ENCODE measurements at regions not wholly inside any gene's neighbourhood (a gene's known extent, or its start where the extent isn't known, plus 50 kb on each side); places are given as distances from the start of the nearest gene placed in this dataset.

- DNase-seq = no peak
These were observed 92.0 kb upstream of the RAI14 start for GRCh38 chr5:34563931-34564709.

- no peak for DNase-seq
These were observed 91.4 kb upstream of the RAI14 start for GRCh38 chr5:34564710-34565235.

GRCh38 chr5:34570143-34570542 lies 86.0 kb upstream of the RAI14 start:
- DNase-seq = no peak

- DNase-seq = no peak
These were observed 85.1 kb upstream of the RAI14 start for GRCh38 chr5:34570721-34571676.

GRCh38 chr5:34571677-34572041 lies 84.5 kb upstream of the RAI14 start:
- DNase-seq = no peak

- no peak for DNase-seq
These were observed 81.1 kb upstream of the RAI14 start for GRCh38 chr5:34574936-34575467.

- no peak for DNase-seq
These were observed 79.0 kb upstream of the RAI14 start for GRCh38 chr5:34576891-34577666.

GRCh38 chr5:34578962-34579361 lies 77.2 kb upstream of the RAI14 start:
- DNase-seq = no peak

GRCh38 chr5:34580983-34581382 lies 75.1 kb upstream of the RAI14 start:
- DNase-seq = peak; percentile 10

- no peak for DNase-seq
These were observed 73.8 kb upstream of the RAI14 start for GRCh38 chr5:34582371-34582770.

- no peak for DNase-seq
These were observed 73.0 kb upstream of the RAI14 start for GRCh38 chr5:34583167-34583566.

- peak; percentile 75 for DNase-seq
These were observed 72.0 kb upstream of the RAI14 start for GRCh38 chr5:34584165-34584564.

GRCh38 chr5:34585601-34586104 lies 70.5 kb upstream of the RAI14 start:
- DNase-seq = peak; percentile 72

GRCh38 chr5:34586117-34586885 lies 69.8 kb upstream of the RAI14 start:
- DNase-seq = no peak

- DNase-seq = peak; percentile 3
These were observed 68.5 kb upstream of the RAI14 start for GRCh38 chr5:34587355-34588241.

GRCh38 chr5:34589832-34590231 lies 66.3 kb upstream of the RAI14 start:
- no peak for DNase-seq

- no peak for DNase-seq
These were observed 64.4 kb upstream of the RAI14 start for GRCh38 chr5:34591723-34592122.

- DNase-seq = no peak
These were observed 58.8 kb upstream of the RAI14 start for GRCh38 chr5:34597034-34598027.

- peak; percentile 16 for DNase-seq
These were observed 57.8 kb upstream of the RAI14 start for GRCh38 chr5:34598177-34598794.

Data from NCI-H146 (cell line).